Stimulated activated CD8-positive, alpha-beta memory T cell treated with anti-CD3 and anti-CD28 coated beads, Interleukin-4, amount 100 ng/mL, for 48 hours (primary cell): ENCODE measurements at regions not wholly inside any gene's neighbourhood (a gene's known extent, or its start where the extent isn't known, plus 50 kb on each side); places are given as distances from the start of the nearest gene placed in this dataset.

Experiments used
- DNase-seq: peaks from one replicate; pipeline ENCODE4 v3.0.0-alpha.2; 2020

DNA sequence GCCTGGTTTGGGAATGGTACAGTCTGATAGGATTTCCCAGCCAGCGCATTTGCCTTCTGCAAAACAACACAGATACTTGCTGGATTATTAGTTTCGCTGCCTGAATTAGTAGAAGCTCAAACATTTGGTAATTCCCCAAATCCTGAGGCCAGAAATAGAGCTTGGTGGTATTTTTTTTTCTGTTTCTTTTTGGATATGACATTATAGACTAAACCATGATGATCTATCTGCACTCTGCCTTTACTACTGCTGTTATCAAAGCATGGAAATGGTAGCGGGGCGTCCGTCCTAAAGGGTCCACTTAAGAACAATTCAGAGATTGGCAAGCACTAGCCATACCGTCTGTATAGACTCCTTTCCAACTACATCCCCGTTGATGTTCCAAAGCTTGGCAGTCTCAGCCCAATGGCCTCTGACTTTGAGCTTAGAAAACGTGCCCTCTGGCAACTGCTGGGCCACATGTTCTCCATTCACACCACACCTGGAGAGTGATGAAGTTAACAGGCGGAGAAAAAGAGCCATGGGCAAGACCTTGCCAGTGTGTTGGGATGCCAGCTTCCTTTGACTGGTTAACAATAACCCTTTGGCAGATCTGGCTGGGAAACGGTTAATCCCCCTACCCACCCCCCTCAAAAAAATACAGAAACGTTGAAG, 241.0 kb upstream of the NR2F2 start:
- no peak for DNase-seq

DNA sequence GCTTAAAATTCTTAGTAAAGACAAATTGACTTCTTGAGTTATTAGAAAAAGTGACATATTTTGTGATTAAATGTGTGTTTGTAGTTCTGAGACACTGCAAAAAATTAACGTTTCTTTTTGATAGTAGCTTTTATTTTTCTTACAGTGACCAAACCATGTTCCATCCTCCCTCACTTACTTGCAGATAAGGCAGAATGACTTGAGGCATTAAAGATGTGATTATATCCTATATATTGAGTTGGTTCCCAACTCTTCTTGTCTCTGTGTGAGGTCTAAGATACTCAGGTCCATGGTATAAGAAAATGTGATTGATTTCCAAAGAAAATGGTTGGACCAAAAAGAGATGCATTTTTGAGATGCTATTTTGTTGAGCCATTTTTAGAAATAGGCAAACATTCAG, 238.3 kb upstream of the NR2F2 start:
- no peak for DNase-seq

DNA sequence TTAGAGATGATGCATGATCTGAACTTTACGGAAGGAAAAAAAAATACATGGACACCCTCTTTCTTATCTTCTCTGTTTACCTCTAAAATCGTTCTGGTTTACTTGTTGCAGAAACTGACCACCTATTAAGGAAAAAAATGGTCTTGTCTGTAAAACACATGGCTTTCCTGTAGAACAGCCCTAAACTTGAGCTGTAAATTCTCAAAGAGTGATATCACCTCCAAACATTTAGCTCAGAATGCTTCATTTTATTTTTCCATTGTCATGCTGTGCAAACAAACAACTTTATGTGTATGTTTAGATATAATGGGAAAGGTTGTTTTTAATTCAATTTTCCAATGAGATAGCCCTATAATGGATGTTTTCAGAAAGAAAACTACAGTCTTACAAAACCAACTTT, 237.4 kb upstream of the NR2F2 start:
- DNase-seq: no peak

DNA sequence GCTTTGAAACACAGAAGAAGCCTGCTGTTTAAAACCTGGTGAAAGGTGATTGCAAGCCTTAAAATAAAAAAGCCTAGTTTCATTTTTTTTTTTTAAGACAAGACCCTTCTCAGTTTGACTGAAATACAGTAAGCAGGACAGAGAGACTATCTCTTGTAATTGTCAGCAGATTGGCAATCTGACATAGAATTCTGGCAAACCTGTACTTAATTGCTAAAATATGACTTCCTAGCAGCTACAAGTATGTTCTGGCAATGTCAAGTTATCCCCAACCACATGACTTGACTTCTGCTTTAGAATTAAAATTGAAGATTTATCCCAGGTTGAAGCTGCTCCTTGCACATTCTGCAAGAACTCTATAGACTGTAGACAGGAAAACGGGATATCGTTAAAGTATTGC, 232.8 kb upstream of the NR2F2 start:
- no peak for DNase-seq

DNA sequence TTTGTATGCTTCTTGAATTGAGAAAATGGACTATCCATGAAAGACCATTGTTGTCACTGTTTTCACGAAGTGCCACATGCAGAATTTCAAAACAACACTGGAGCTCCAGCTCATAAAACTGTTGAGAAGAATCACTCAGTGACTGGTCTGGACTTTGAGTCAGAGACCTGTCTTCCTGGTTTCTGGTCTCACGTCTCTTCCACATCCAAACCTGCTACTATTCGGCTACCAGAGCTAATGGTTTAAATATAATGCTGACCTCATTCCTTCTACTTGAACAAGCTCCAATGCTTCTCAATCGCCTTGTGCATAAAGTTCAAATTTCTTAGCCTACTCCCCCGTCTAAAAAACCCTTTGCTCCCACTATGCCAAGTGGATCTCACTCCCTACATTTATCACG, 227.9 kb upstream of the NR2F2 start:
- DNase-seq: no peak

DNA sequence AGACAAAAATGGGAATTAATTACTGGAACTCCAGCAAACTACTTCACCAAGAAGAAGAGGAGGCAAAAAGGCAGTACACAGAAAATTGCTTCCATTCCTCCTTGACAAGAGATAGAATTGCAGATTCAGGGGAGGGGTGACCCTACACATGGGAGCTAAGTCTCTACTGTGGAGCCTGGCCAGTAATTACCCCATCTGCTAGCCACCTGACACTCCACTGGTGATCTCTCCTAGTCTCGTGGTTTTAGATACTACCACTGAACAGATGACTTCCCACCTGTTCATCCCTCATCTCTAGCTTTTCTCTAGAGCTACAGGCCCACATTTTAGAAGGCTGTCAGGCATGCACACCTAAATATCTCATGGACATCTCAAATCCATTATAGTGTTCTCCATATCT, 224.3 kb upstream of the NR2F2 start:
- no peak for DNase-seq

DNA sequence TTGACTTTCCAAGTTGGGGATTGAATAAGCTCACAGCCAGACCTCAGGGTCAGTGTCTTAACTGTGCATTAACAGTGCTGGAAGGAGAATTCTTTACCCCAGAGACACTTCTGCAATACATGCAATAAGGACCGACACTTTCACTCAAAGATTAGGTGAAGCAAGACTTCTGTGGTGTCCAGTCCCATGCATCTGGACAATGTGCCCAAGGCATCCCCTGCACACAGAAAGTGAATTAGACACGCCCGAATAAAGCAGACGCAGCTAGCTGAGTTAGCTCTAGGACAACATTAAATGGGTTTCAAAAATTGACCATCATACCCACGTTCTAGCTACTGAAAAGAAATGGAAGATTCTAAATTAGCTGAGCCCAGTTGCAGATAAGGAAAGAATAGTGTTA, 223.9 kb upstream of the NR2F2 start:
- no peak for DNase-seq

DNA sequence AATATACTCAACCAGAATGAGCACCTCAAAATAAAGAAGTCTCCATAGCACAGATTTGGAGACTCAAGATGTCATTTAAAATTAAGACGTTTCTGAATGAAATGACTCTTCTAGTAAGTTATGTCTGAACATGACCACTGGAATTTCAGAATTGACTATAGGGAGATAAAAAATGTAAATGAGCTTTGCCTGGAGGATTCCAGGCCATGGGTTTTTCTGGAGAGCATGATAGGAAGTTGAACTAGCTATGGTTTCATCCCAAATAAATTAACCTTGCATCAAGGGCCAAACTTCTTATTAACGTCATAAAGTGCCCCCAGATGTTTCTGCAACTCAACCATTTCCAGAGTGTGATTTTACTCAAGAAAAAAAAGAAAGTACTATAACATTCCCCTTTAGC, 222.6 kb upstream of the NR2F2 start:
- DNase-seq: no peak

DNA sequence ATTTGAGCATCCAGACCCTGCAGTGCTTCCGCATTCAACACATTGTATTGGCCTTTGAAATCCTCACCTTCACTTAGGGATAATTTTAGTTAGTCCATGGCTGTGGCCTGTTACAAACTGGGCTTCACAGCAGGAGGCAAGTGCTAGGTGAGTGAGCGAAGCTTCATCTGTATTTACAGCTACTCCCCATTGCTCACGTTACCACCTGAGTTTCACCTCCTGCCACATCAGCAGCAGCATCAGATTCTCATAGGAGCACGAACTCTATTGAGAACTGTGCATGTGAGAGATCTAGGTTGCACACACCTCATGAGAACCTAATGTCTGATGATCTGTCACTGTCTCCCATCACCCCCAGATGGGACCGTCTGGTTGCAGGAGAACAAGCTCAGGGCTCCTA, 222.1 kb upstream of the NR2F2 start:
- DNase-seq: no peak

DNA sequence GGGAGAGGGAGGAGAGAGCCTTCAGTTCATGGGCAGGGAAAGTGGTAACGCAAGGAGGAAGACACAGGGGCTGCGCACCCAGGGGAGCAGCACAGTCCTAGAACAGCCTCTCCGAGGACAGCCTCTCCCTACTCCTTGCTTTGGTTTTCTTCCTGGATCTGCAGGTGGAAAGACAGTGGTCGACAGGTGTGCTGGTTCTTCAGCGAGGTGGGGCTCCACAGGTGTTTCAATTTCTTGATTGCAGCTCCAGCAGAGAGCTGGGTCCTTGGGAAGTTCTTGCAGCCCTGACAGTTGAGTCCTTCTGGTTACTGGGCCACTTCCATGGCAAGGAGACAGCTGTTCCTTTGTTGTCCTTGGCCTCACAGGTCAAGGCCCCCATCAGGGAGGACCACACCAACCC, 220.7 kb upstream of the NR2F2 start:
- DNase-seq: no peak

DNA sequence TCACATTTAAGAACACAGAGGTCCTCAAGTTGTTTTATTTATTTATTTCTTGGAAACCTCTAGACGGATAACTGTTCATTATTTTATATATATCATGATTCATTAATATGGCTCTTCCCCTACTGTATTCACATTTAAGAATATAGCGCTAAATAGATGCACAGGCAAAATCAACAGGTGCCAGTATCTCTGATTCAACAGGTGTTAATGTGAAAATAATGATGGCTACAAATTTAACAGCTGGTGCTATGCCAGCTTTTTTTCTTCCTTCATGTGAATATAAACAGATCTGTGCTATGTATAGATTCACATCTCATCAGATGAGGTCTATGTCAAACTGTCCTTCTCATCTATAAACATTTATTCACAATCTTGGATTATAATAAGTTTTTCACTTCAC, 218.5 kb upstream of the NR2F2 start:
- no peak for DNase-seq

DNA sequence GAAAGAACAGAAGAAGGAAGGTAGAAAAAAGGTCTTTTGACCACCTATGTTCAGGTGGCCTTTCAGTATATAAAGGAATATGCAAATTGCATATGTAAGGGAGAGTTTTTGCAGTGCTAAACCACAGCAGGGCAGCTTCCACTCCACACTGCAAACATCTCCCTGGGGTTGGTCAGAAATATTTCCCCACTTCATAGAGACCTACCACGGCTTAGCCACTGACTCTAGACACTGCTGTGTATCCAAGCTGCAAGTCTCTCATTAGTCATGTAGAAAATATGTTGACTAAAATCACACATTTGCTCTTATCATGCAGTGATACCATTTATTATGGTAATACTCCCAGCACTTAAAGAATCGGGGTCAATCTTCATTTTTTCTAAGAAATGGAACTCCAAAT, 214.9 kb upstream of the NR2F2 start:
- DNase-seq: no peak

DNA sequence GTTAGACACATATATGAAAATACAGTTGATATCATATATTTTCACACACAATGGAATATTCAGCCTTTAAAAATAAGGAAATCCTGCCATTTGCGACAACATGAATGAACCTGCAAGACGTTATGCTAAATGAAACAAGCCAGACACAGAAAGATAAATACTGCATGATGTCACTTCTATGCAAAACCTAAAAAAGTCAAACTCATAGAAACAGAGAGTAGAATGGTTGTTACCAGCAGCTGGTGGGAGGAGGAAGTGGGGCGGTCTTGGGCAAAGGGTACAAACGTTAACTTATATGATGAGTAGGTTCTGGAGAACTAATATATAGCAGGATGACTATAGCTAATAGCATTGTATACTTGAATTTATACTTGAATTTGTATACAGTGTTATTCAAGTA, 213.2 kb upstream of the NR2F2 start:
- no peak for DNase-seq

DNA sequence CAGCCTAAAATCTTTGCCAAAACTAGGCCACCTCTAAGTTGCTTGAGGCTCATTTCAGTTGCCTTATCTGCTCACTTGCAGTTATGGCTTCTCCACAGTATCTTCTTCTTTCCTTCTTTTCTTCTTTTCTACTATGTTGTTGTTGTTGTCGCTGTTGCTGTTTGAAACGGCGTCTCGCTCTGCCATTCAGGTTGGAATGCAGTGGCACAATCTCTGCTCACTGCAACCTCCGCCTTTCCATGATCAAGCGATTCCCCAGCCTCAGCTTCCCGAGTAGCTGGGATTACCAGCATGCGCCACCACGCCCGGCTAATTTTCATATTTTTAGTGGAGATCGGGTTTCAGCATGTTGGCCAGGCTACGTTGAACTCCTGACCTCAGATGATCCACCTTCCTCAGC, 210.8 kb upstream of the NR2F2 start:
- DNase-seq: no peak

DNA sequence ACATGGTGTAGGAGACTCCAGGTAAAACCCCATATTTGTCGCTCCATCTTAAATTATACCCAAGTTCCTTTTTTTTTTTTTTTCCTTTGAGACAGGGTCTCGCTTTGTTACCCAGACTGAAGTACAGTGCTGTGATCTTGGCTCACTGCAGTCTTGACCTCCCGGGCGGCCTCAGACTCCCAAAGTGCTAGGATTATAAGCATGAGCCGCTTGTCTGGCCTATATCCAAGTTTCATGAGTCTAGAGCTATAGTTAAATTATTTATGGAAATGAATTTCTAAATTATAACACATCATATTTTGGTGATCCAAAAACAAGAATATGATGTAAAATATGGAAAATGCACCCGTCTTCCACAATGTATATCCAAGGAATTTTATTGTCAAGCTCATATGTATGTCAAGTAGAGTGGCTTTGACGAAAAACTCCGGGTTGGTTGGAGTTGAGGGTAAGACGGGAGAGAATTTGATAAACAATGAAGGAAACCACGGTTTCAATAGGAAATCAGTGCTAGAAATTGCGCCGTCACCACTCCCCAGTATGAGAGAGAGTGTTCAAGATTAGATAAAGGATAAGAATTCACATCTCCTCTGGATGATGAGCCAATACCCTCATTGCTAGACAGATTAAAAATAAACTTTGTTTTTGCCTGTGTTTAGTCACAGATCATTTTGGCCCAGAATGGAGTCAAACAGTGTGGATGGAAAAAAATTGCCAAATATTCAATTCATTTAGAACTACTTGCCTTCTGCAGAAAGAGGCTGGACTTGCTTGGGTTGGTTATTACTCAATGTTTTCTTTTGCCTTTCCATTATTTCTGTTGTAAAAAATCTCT, 209.2 kb upstream of the NR2F2 start:
- no peak for DNase-seq

DNA sequence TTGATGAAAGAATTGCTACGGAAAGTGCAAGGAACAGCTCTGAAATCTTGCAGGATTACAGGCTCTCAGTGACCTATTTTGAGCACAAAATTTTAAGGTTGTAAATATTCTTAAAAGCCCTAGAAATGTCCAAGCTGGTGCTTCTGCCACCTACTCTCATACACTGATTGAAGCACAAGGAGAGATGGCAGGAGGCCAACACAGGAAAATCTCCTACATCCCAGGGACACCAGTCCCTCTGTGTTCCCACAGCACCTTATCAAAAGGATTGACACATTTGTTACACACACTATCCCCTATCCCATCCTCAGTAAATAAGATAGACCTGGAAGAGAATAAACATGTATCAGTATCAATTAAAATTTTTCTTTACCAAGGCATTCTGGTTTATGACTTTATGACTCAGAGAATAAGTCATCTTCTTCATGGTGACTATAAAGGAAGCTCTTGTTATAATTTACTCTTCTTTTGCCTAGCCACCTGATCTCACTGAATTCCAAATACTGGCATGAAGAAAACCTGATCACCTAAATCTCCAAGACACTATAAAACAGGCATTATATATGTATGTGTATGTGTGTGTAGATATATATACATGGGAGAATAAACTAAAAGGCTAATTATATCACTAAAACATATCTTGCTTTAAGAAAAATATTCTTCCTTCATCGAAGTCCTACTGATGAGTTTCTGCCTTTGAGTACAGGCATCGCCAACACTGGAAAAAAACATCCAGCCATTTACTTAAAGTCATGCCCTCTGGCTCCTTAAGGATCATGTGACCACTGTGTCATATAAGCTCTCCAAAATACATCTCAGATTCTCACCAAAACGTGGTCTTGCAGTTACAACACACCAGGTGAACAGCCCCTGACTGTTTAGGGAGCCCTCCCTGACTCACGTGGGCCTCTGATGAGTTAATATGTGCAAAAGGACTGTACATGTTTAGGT, 208.1 kb upstream of the NR2F2 start:
- DNase-seq: no peak

DNA sequence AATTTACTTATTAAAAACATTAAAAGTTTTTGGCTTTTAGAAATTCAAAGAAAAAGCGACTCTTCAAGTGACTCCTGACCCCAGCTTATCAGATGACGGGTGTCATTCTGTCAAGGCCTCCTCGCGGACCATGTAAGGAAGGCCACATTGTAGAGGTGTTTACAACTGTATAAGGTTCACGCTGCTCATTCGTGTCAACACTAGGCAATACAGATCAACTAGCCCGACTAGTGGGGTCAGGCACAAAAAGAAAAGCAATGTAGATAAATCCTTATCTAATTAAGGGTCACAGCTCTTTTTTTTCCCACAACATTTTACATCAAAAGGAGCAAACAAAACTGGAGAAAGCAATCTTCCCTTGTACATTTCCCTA, 207.5 kb upstream of the NR2F2 start:
- no peak for DNase-seq

DNA sequence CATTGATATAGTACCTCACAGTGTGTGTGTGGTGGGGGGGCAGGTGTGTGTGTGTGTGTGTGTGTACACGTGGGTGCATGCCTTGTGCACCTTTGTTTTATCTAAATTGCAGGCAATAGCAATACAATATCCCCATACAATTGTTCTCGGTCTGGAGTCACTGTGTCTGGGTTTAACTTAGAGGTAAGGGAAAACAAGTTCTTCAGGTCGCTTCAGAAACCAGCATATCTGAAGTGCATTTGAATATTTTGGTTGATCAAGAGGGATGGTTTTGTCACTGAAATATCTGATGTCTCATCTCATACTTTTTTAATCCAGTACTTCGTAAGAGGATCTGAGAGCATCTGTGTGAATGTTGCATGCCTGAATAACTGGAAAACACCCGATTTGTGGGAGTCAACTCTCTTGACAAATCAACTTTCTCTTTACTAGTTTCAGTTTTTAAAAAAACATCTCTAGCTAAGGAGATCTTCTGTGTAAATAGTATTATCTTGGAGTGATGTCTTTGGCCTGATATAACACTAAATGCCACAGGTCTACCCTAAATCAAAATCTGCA, 206.8 kb upstream of the NR2F2 start:
- DNase-seq: no peak

DNA sequence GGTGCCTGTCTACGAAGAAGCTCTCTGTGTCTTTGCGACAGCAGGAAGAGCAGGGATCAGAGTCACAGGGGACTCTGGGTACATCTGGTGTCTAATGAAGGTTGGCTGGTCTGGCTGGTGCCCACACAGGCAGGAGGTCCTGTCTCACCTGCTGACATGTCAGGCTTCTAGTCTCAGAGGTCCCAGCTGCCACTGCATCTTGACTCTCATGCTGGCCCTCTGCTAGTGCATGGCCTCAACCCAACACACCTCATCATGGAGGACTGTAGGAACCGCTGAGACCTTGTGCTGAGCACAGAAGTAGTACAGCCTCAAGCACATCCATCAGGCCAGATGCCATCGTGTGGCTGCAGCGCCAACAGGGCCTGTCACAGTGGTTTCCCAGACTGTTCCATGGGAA, 206.1 kb upstream of the NR2F2 start:
- no peak for DNase-seq

DNA sequence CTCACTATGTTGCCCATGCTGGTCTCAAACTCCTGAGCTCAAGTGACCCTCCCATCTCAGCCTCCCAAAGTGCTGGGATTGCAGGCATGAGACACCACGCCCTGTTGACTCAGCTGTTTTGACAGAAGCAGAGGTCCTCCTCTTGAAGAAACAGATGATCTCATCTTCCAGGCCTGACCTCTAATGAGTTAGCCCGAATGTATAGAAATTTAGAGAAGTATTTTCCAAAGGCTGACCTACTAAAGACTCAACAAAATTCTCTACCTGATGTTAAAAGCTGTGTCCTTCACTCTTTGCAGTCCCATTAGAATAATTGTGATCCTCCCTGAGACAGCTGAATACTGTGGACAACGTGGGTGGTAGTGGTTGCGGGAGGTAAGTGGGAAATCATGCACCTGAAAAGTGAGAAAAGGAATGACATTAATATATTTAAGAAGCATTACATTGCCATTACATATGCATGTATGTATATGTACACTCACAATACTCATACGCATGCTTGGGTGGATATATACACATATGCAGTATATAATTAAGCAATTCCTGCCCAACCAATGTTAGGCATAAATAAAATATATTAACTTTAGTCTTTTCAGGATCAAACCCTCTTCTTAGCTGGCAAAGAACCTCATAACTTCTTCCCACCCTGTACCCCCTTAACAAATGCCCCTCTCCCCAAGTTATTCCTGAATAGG, 204.6 kb upstream of the NR2F2 start:
- DNase-seq: no peak

DNA sequence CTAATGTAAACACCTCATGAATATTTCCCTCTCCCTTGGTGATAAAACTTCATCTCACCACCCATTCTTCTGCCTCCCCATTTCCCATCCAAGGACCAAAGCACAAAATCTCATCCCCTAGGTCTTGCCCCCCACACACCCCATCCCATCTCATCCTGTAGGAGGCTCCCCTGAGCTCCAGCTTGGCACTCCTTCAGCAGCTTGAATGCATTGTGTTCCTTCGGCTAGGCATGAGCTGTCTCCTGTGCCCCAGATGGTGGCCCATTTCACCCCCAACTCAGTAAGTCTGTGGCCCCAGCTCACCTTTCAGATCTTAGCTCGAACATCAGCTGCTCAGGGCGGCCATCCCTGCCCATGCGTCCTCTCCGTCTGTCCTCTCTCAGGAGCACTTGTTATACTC, 203.6 kb upstream of the NR2F2 start:
- DNase-seq: no peak

DNA sequence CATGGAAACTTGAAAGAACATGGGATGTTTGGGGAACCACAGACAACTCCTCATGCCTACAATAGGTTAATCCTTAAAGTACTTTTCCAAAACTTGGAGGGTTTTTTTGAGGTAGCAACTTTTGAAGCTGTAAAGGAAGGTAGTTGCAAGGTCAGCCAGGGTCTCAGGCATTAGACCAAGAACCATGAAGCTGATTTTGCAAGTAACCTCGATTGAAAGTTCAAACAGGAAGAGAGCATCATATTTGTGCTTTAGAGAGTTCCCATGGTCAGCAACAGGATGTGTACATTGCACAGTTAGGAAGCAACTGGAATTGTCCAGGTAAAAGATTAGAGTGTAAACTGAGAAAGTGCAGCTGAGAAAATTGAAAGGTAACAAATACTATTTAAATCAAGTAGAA, 199.8 kb upstream of the NR2F2 start:
- no peak for DNase-seq

DNA sequence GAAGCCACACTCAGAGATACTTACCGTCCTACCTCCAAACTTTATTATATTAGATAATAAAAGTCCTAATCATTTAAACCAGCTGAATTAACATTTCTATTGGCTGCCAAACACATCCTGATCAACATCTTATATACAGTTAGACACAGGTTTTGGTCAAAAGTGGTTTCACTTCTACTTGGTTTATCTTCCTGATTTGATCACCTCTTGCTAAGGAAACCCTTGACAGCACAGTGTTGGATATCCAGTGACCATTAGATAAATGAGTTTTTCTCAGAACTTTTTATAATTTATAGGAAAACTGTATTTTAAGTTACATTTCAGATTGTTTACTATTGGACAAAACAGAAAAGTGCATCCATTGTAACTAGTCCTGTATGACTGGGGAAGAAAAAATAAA, 198.4 kb upstream of the NR2F2 start:
- DNase-seq: no peak
